ENCODE measurements at regions not wholly inside any gene's neighbourhood (a gene's known extent, or its start where the extent isn't known, plus 50 kb on each side); places are given as distances from the start of the nearest gene placed in this dataset.

DNA sequence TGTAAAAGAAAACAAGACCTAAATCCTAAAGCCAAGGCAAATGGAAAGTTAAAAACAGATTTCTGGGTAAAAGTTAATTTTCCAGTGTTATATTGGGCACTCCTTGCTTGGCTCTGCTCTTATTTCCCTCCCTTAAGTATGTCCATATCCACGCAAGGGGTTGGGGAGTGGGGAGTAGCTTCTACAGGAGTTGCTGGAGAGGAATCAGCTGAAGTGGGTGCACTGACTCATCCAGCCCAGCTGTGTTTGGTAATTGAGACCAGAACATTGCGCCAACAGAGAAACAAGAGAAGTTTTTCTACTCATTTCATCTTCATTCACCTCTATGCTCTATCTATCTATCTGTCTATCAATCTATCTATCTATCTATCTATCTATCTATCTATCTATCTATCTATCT, 298.4 kb upstream of the PDGFD start:
- H3K27me3 Mint-ChIP-seq, result peaks cover 0 to 5% (median 0%) of the 10 kb centered on the region in 5 donors
- POLR2A ChIA-PET, result no interaction called here
- peaks cover 0 to 1% (median 0%) of the 10 kb centered on the region in 9 donors for H3K9me3 Mint-ChIP-seq
- DNase-seq (no peak), ATAC-seq (no peak)
- no peak overlapping the region for H3K27ac Mint-ChIP-seq
- no peaks in the 10 kb centered on the region for H3K36me3 Mint-ChIP-seq
- no peaks in the 10 kb centered on the region for H3K4me1 Mint-ChIP-seq
- H3K4me3 Mint-ChIP-seq, result no peak overlapping the region

DNA sequence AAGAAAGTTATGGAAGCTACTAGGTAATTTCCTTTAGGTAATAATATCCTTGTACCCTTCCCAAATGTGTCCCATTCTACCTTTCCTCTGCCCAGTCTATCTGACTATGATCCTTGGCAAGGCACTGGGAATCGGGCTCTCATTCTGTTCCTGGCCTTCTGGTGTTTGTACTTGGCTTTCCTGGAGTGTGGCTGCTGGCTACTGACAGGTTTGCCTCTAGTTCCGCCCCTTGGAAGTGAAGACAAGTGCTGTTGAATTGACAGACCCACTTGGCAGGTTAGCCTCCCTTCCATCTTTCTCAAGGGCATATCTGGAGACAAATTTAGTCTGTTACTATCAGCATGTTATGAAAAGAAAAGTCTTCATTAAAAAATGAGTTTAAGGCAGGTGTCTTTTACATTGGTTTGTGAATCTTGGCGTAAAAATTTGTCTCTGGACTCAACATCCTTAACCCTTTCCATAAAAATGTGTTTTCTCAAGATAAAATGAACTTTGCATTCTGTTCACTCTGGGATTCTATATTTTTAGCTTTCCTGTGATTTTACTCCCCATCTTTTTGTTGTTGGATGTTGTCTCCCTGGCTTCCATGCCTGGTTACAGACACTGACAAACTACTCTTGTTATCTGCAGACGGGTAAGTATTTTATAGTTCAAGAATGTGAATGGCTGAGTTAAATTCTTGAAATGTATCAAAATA, 287.4 kb upstream of the PDGFD start:
- no peak for DNase-seq
- Mint-ChIP-seq H3K36me3 (no peaks in the 10 kb centered on the region), H3K4me3 (no peak overlapping the region), H3K27me3 (peaks cover 2 to 16% (median 3%) of the 10 kb centered on the region in 5 donors), H3K4me1 (no peaks in the 10 kb centered on the region), H3K9me3 (peaks cover 0 to 12% (median 0%) of the 10 kb centered on the region in 9 donors), H3K27ac (no peak overlapping the region)
- POLR2A ChIA-PET, result no interaction called here
- ATAC-seq, result no peak

DNA sequence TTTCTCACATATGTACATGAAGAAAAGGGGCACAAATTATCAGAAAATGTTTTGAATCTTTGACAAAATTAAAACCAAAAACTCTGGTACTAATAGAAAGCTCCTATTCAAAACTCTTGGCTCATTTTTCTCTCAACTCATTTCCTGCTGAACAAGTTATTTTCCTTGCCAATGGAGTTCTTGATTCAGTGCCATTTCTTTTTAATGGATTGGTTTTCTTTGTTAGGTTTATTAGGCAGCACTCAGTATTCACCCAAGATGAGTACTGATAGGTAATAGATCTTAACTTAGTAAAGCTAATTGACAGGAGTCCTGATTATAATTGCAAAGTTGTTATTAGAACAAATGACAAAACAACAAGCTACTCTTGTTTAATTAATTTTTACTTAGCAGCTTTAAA, 279.4 kb upstream of the PDGFD start:
- H3K4me3 Mint-ChIP-seq, result no peak overlapping the region
- DNase-seq (no peak), ATAC-seq (no peak)
- H3K36me3 Mint-ChIP-seq, result no peaks in the 10 kb centered on the region
- peaks cover 0 to 11% (median 1%) of the 10 kb centered on the region in 9 donors for H3K9me3 Mint-ChIP-seq
- H3K27me3 Mint-ChIP-seq, result peaks cover 0 to 10% (median 4%) of the 10 kb centered on the region in 5 donors
- H3K4me1 Mint-ChIP-seq, result no peaks in the 10 kb centered on the region
- POLR2A ChIA-PET, result no interaction called here
- no peak overlapping the region for H3K27ac Mint-ChIP-seq

DNA sequence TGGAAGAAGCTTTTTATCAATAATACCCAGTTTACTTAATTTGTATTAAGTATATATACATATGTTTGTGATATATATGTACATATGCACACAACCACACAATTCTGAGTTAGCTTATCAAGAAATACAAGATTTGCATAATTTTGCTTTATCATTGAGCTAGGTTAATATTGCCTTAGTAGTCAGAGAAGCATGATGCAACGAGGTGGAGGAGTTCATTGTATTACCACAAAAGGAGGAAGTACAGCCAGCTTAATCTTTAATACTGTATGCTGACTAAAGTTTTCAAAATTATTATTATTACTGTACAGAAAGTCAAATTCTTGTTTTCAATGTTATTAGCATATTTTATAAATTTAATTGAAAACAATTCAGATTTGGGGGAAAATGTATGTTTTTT, 278.4 kb upstream of the PDGFD start:
- no peak overlapping the region for H3K27ac Mint-ChIP-seq
- H3K36me3 Mint-ChIP-seq, result no peaks in the 10 kb centered on the region
- H3K9me3 Mint-ChIP-seq, result peaks cover 0 to 11% (median 1%) of the 10 kb centered on the region in 9 donors
- peaks cover 0 to 10% (median 4%) of the 10 kb centered on the region in 5 donors for H3K27me3 Mint-ChIP-seq
- POLR2A ChIA-PET, result no interaction called here
- H3K4me3 Mint-ChIP-seq, result no peak overlapping the region
- no peaks in the 10 kb centered on the region for H3K4me1 Mint-ChIP-seq
- ATAC-seq, result no peak
- DNase-seq, result no peak

DNA sequence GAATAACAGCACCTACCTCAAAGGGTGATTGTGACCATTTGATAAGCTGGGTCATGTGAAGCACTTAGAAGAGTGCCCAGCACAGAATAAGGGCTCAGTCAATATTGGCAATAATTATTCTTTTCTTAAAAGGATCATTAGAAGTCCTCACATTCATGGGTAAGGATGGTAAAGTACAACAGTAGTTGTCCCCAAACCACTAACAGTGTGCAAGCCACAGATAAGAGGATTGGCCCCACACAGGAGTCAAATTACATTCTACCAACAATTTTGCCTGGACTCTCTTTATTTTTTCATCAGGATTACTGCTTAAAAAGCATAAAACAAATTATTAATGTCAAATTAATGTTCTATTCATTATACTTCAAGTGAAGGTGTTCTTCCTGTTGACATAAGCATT, 271.5 kb upstream of the PDGFD start:
- H3K9me3 Mint-ChIP-seq, result peaks cover 0 to 11% (median 0%) of the 10 kb centered on the region in 9 donors
- H3K27me3 Mint-ChIP-seq, result peaks cover under 1 to 24% (median 8%) of the 10 kb centered on the region in 5 donors
- no peak overlapping the region for H3K27ac Mint-ChIP-seq
- H3K4me3 Mint-ChIP-seq, result no peak overlapping the region
- POLR2A ChIA-PET, result no interaction called here
- ATAC-seq (no peak), DNase-seq (no peak)
- H3K36me3 Mint-ChIP-seq, result no peaks in the 10 kb centered on the region
- no peaks in the 10 kb centered on the region for H3K4me1 Mint-ChIP-seq

DNA sequence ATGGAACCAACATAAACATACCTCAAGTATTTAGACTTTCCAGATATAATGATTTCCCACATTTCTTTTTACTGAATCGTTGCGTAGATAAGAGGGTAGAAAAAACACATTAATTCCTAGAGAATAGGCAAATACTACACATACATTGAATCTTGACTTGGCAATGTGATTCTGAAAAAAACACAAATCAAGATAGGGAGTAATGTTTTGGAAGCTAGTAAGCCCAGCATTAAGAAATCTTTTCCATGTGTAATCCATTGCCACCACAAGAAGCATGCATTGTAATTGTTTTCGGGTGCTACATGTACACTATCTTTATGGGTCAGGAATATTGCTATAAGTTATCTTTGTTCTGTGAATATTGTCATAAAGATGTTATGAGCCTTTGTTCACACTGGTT, 269.8 kb upstream of the PDGFD start:
- no peaks in the 10 kb centered on the region for H3K4me1 Mint-ChIP-seq
- H3K9me3 Mint-ChIP-seq, result peaks cover 0 to 5% (median 0%) of the 10 kb centered on the region in 9 donors
- H3K4me3 Mint-ChIP-seq, result no peak overlapping the region
- H3K27me3 Mint-ChIP-seq, result peaks cover 0 to 24% (median 8%) of the 10 kb centered on the region in 5 donors
- no peak for ATAC-seq
- no peaks in the 10 kb centered on the region for H3K36me3 Mint-ChIP-seq
- no peak for DNase-seq
- no peak overlapping the region for H3K27ac Mint-ChIP-seq
- POLR2A ChIA-PET, result no interaction called here

DNA sequence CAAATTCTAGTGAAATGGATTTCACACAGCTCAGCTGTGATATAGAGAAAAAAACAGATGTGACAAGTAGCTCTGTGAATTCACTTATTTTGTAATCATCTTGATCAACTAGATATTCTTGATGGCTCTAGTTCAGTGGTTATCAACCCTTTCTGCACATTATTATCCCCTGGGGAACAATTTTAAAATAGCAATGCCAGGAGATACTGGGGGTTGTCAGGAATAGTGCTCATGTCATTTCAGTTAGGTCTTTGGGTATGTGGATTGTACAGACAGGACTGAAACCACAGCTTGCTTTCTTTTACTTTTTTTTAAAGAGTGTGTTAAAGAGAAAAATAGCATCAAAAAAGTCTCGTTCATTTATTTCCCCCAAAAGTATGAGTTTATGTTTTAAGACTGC, 269.0 kb upstream of the PDGFD start:
- Mint-ChIP-seq H3K4me3 (no peak overlapping the region), H3K27me3 (peaks cover 0 to 24% (median 8%) of the 10 kb centered on the region in 5 donors), H3K27ac (no peak overlapping the region), H3K36me3 (no peaks in the 10 kb centered on the region), H3K9me3 (no peaks in the 10 kb centered on the region), H3K4me1 (no peaks in the 10 kb centered on the region)
- no peak for ATAC-seq
- DNase-seq, result no peak
- POLR2A ChIA-PET, result no interaction called here

DNA sequence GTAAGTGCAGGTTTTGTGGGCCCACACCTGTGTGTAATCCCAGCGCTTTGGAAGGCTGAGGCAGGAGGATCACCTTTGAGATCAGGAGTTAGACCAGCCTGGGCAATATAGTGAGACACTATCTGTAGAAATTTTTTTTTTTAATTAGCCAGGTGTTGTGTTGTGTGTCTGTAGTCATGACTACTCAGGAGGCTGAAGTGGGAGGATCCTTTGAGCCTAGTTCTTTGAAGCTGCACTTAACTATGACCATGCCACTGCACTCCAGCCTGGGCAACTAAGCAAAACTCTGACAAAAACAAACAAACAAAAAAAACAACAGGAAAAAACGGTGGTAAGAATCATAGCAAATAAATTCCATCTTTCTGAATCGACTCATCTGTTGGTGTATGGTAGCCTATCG, 268.6 kb upstream of the PDGFD start:
- DNase-seq (no peak), ATAC-seq (no peak)
- H3K36me3 Mint-ChIP-seq, result no peaks in the 10 kb centered on the region
- H3K9me3 Mint-ChIP-seq, result no peaks in the 10 kb centered on the region
- H3K4me3 Mint-ChIP-seq, result no peak overlapping the region
- H3K27ac Mint-ChIP-seq, result peak overlapping the region in 1 of 10 donors; percentile 14
- no peaks in the 10 kb centered on the region for H3K4me1 Mint-ChIP-seq
- POLR2A ChIA-PET, result no interaction called here
- peaks cover 0 to 24% (median 8%) of the 10 kb centered on the region in 5 donors for H3K27me3 Mint-ChIP-seq

DNA sequence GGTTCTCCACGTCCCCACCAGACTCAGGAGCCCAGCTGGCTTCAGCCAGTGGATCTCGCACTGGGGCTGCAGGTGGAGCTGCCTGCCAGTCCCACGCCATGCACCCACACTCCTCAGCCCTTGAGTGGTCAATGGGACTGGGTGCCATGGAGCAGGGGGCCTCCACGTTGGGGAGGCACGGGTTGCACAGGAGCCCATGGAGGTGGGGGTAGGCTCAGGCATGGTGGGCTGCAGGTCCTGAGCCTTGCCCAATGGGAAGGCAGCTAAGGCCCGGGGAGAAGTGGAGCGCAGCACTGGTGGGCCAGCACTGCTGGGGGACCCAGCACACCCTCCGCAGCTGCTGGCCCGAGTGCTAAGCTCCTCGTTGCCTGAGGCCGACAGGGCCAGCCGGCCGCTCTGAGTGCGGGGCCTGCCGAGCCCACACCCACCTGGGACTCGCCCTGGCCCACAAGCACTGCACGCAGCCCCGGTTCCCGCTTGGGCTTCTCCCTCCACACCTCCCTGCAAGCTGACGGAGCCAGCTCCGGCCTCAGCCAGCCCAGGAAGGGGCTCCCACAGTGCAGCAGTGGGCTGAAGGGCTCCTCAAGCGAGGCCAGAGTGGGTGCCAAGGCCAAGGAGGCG, 258.5 kb upstream of the PDGFD start:
- Mint-ChIP-seq H3K27me3 (peaks cover 0 to 3% (median 0%) of the 10 kb centered on the region in 5 donors), H3K9me3 (no peaks in the 10 kb centered on the region), H3K36me3 (no peaks in the 10 kb centered on the region), H3K4me1 (no peaks in the 10 kb centered on the region), H3K27ac (no peak overlapping the region), H3K4me3 (no peak overlapping the region)
- ATAC-seq (no peak), DNase-seq (no peak)
- POLR2A ChIA-PET, result no interaction called here

DNA sequence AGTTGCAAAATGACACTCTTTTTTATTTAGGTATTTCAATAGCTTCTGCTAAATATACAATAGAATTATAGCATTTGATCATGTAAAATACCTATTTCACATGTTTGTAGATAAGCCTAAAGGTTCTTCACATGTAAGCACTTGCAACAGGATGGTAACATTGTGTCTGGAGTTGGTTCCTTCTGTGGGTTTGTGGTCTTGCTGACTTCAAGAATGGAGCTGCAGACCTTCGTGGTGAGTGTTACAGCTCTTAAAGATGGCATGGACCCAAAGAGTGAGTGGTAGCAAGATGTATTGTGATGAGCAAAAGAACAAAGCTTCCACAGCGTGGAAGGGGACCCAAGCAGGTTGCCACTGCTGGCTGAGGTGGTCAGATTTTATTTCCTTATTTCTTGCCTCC, 246.4 kb upstream of the PDGFD start:
- POLR2A ChIA-PET, result no interaction called here
- no peaks in the 10 kb centered on the region for H3K36me3 Mint-ChIP-seq
- no peak for ATAC-seq
- DNase-seq, result no peak
- H3K4me3 Mint-ChIP-seq, result no peak overlapping the region
- no peak overlapping the region for H3K27ac Mint-ChIP-seq
- H3K9me3 Mint-ChIP-seq, result no peaks in the 10 kb centered on the region
- H3K27me3 Mint-ChIP-seq, result peaks cover 0 to 12% (median 0%) of the 10 kb centered on the region in 5 donors
- H3K4me1 Mint-ChIP-seq, result no peaks in the 10 kb centered on the region

DNA sequence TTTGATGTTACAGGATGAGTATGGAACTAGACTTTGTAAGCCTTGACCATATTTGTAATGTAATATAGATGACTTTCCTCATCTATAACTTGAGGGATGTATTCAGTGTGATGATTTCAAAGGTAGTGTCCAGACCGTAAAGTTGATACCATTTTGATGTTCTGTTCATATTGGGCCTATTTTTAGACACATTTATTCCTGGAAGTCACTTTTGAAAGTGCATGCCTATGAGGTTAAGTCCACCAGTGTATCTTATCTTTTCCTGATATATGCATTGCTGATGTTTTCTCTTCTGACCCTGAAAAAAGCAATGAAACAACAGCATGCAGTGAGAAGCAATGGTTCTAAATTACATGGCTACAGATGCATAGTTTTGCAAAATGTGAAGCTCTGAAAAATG, 244.7 kb upstream of the PDGFD start:
- no peak overlapping the region for H3K4me3 Mint-ChIP-seq
- no peaks in the 10 kb centered on the region for H3K4me1 Mint-ChIP-seq
- POLR2A ChIA-PET, result no interaction called here
- H3K36me3 Mint-ChIP-seq, result no peaks in the 10 kb centered on the region
- ATAC-seq, result no peak
- H3K27me3 Mint-ChIP-seq, result peaks cover 0 to 12% (median 0%) of the 10 kb centered on the region in 5 donors
- H3K27ac Mint-ChIP-seq, result no peak overlapping the region
- no peak for DNase-seq
- H3K9me3 Mint-ChIP-seq, result no peaks in the 10 kb centered on the region

DNA sequence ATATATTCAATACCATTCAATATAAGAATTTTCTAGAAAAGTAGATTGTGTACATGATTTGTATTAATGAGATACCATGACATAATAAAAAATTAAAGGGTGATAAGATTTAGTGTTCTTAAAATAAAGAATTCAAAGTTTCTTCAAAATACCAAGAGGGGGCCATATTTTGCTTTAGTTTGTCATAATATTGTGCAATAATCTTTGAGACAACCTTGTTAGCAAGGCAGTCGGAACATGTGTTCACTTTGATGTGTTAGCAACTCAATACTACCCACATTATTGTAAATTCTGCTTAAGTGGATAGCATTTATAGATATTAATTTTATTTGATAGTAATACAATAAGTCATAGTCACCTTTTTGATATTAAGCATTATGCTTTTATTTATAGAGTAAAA, 241.3 kb upstream of the PDGFD start:
- no peak overlapping the region for H3K27ac Mint-ChIP-seq
- peaks cover 0 to 12% (median 0%) of the 10 kb centered on the region in 5 donors for H3K27me3 Mint-ChIP-seq
- no peaks in the 10 kb centered on the region for H3K9me3 Mint-ChIP-seq
- no peaks in the 10 kb centered on the region for H3K36me3 Mint-ChIP-seq
- no peaks in the 10 kb centered on the region for H3K4me1 Mint-ChIP-seq
- no peak overlapping the region for H3K4me3 Mint-ChIP-seq
- POLR2A ChIA-PET, result no interaction called here
- DNase-seq (no peak), ATAC-seq (no peak)

DNA sequence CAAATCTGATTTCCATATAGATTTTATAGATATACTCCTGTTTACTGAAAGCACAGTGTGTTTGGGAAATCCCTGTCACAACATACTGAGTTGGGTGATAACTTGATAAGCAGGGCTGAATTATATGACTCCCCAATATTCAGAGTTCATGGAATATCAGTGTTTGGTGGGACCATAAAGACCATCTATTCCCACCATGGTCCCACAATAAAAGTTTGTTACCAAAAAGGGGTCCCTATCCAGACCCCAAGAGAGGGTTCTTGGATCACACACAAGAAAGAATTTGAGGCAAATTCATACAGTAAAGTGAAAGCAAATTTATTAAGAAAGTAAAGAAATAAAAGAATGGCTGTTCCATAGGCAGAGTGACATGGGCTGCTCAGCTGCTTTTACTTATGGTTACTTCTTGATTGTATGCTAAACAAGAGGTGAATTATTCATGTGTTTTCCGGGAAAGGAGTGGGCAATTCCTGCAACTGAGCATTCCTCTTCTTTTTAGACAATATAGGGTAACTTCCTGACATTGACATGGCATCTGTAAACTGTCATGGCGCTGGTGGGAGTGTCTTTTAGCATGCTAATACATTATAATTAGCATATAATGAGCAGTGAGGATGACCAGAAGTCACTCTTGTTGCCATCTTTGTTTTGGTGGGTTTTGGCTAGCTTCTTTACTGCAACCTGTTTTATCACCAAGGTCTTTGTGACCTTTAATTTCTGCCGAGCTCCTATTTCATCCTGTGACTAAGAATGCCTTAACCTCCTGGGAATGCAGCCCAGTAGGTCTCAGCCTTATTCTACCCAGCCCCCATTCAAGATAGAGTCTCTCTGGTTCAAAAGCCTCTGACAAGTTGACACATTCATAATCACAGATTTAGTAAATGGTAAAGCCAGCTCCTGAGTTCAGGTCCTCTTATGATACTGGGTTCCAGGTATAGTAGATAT, 240.6 kb upstream of the PDGFD start:
- POLR2A ChIA-PET, result no interaction called here
- no peak for ATAC-seq

More for the DNA sequence above, 240.6 kb upstream of the PDGFD start:
- H3K27ac Mint-ChIP-seq, result no peak overlapping the region
- peaks cover 0 to 12% (median 0%) of the 10 kb centered on the region in 5 donors for H3K27me3 Mint-ChIP-seq
- no peaks in the 10 kb centered on the region for H3K36me3 Mint-ChIP-seq
- no peaks in the 10 kb centered on the region for H3K4me1 Mint-ChIP-seq
- no peak for DNase-seq
- no peak overlapping the region for H3K4me3 Mint-ChIP-seq
- no peaks in the 10 kb centered on the region for H3K9me3 Mint-ChIP-seq
